ENCODE measurements at regions not wholly inside any gene's neighbourhood (a gene's known extent, or its start where the extent isn't known, plus 50 kb on each side); places are given as distances from the start of the nearest gene placed in this dataset.

DNA sequence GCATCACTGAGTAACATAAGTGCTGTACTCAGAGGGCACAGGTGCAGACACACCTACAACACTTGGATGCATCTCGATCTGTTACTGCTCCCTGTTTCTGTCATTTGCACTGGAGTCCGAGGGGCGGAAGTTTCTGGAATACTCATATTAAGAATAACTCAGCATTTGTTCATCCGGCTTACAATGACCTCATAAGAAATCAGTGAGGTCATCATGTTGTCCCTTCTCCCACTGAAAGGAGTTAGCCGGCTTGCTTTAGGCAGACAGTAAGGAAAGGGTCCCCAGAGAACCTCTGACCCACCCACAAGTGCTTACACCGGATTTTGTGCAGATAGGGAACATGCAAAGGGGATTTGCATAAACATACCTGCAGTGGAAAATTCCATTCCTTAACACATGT, 344.7 kb downstream of the HAPSTR1 start:
- TF ChIP-seq, protein P1, sequence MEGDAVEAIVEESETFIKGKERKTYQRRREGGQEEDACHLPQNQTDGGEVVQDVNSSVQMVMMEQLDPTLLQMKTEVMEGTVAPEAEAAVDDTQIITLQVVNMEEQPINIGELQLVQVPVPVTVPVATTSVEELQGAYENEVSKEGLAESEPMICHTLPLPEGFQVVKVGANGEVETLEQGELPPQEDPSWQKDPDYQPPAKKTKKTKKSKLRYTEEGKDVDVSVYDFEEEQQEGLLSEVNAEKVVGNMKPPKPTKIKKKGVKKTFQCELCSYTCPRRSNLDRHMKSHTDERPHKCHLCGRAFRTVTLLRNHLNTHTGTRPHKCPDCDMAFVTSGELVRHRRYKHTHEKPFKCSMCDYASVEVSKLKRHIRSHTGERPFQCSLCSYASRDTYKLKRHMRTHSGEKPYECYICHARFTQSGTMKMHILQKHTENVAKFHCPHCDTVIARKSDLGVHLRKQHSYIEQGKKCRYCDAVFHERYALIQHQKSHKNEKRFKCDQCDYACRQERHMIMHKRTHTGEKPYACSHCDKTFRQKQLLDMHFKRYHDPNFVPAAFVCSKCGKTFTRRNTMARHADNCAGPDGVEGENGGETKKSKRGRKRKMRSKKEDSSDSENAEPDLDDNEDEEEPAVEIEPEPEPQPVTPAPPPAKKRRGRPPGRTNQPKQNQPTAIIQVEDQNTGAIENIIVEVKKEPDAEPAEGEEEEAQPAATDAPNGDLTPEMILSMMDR (conservative IDR thresholded peaks at IDR 0.05 in 1 of 2, IDR thresholded peaks at IDR 0.05 in 1 of 2; ENCODE audit: low read depth in 1 of 2, low read length in 2 of 2) = no peak
- TF ChIP-seq EZH2 (IDR thresholded peaks at IDR 0.05; ENCODE audit: low read length, missing control alignments) = no peak

All from fibroblast of lung (primary cell).